ENCODE measurements at regions not wholly inside any gene's neighbourhood (a gene's known extent, or its start where the extent isn't known, plus 50 kb on each side); places are given as distances from the start of the nearest gene placed in this dataset.

DNA sequence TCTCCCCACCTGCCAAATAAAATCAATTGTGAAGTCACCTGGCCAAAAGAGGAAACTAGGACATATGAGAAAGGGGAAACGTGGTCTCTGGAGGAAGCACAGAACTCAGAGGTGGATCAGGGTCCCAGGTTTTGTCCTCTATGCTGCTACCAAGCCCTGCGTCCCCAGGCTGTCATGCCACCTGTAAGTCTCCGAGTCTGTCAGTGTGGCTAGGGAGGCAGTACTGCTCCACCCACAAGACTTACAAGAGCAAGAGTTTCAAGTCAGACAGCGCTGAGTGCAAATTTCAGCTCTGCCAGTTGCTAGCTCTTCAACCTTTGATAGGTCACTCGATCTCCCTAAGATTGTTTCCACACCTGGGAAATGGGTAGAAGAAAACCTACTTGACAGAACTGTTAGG is 98.6 kb downstream of the C1QL2 start:
- Histone ChIP-seq H3K9me3 (peaks cover 0 to 10% (median 2%) of the 10 kb centered on the region in 4 donors), H3K4me3 (no peak overlapping the region), H3K27me3 (peaks cover 0 to 8% (median 0%) of the 10 kb centered on the region in 4 donors), H3K27ac (replicated peaks in 1 of 4) (no peak overlapping the region), H3K36me3 (no peaks in the 10 kb centered on the region), H3K4me1 (no peaks in the 10 kb centered on the region)
- intact Hi-C loops (cut with DNase I) = no loop called here
- 89% methylated on average over 5 of the region's 5 CpGs for WGBS
- TF ChIP-seq, protein P1, sequence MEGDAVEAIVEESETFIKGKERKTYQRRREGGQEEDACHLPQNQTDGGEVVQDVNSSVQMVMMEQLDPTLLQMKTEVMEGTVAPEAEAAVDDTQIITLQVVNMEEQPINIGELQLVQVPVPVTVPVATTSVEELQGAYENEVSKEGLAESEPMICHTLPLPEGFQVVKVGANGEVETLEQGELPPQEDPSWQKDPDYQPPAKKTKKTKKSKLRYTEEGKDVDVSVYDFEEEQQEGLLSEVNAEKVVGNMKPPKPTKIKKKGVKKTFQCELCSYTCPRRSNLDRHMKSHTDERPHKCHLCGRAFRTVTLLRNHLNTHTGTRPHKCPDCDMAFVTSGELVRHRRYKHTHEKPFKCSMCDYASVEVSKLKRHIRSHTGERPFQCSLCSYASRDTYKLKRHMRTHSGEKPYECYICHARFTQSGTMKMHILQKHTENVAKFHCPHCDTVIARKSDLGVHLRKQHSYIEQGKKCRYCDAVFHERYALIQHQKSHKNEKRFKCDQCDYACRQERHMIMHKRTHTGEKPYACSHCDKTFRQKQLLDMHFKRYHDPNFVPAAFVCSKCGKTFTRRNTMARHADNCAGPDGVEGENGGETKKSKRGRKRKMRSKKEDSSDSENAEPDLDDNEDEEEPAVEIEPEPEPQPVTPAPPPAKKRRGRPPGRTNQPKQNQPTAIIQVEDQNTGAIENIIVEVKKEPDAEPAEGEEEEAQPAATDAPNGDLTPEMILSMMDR (IDR thresholded peaks at IDR 0.05) = no peak
- TF ChIP-seq POLR2AphosphoS5 (IDR thresholded peaks at IDR 0.05) (no peak), EP300 (IDR thresholded peaks at IDR 0.05) (no peak), POLR2A (IDR thresholded peaks at IDR 0.05; ENCODE audit: low read depth) (no peak)
- no peak for DNase-seq (ENCODE audit: extremely low spot score)

DNA sequence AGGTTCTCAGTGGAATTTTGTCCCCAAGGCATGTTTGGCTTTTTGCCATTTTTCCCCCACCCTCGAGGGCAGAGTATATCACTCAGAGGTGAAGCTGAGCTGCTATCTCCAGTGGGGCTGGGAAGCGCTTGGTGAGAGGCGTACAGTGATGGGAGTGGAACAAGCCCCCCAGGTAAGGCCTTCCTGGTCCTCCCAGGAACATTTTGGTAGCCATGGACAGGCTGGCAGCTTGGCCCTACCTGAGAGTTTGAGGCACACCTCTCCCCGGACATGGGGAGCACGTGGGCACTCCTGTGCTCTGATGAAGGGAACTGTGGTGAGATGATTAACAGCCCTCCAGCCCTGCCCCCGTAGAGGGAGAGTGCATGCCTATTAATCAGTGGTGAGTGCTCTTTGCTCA is 99.3 kb downstream of the C1QL2 start:
- TF ChIP-seq EP300 (IDR thresholded peaks at IDR 0.05) (no peak), POLR2A (IDR thresholded peaks at IDR 0.05; ENCODE audit: low read depth) (no peak), POLR2AphosphoS5 (IDR thresholded peaks at IDR 0.05) (no peak)
- TF ChIP-seq, protein P1 (IDR thresholded peaks at IDR 0.05) = no peak
- peaks cover 0 to 8% (median 0%) of the 10 kb centered on the region in 4 donors for H3K27me3 ChIP-seq
- no peak for DNase-seq (ENCODE audit: extremely low spot score)
- WGBS = 58% methylated on average over 6 of the region's 6 CpGs
- H3K4me3 ChIP-seq = no peak overlapping the region
- peaks cover 0 to 12% (median 2%) of the 10 kb centered on the region in 4 donors for H3K9me3 ChIP-seq
- no peak overlapping the region for H3K27ac ChIP-seq (replicated peaks in 1 of 4)
- H3K4me1 ChIP-seq = no peaks in the 10 kb centered on the region
- no peaks in the 10 kb centered on the region for H3K36me3 ChIP-seq
- intact Hi-C loops (cut with DNase I) = no loop called here

DNA sequence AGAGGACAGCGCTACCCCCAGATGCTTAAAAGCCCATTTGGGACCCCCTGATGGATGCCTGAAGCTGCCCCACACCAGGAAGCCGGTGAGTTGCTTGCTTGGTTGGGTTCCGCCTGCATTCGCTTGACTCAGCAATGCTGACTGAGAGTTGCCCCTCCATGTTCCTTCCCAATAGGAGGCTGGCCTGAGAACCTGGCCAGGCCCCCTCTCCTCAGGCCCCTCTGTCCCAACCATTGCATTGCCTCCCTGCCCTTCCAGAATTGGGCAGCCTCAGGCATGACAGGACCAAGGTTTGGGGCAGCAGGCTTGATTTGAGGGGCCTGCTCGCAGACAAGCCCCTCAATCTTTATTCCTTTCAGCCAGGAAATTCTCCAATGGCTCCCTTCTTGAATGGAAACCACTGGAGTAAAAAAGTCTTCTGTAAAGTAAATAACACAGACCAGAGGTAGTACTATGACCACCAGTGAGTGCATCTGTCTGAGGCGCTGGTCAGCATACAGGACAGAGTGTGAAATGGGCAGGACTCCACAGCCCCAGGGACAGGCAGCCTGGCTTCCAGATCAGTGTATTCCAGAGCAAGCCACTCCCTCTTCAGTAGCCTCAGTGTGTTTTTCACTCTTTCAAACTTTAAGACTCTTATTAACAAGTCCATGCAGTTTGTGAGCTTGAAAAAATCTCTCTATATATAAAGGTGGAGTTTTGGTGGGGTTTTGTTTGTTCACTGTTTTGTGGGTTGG is 104.7 kb downstream of the C1QL2 start:
- WGBS = 83% methylated on average over 6 of the region's 6 CpGs
- H3K27ac ChIP-seq (replicated peaks in 1 of 4) = no peak overlapping the region

DNA sequence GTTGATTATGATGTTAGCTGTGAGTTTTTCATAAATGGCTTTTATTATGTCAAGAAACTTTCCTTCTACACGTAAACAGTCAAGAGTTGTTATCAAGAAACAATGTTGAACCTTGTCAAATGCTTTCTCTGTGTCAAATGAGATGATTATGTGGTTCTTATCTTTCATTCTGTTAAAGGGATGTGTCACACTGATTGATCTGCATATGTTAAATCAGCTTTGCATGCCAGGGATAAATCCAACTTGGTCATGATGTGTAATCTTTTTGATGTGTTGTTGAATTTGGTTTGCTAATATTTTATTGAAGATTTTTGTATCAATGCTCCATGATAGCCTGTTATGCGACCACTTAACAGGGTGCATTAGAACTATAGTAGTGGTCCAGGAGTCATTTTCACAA is 107.3 kb downstream of the C1QL2 start:
- DNase-seq (ENCODE audit: extremely low spot score) = no peak
- no peak overlapping the region for H3K27ac ChIP-seq (replicated peaks in 1 of 4)
- H3K9me3 ChIP-seq = peaks cover 0 to 10% (median 0%) of the 10 kb centered on the region in 4 donors
- H3K27me3 ChIP-seq = peaks cover 0 to 12% (median 0%) of the 10 kb centered on the region in 4 donors
- H3K4me1 ChIP-seq = no peaks in the 10 kb centered on the region
- 72% methylated on average over 2 of the region's 2 CpGs for WGBS
- intact Hi-C loops (cut with DNase I) = no loop called here
- no peaks in the 10 kb centered on the region for H3K36me3 ChIP-seq
- TF ChIP-seq, protein P1 (IDR thresholded peaks at IDR 0.05) = no peak
- no peak for TF ChIP-seq POLR2AphosphoS5 (IDR thresholded peaks at IDR 0.05)
- no peak for TF ChIP-seq POLR2A (IDR thresholded peaks at IDR 0.05; ENCODE audit: low read depth)
- no peak for TF ChIP-seq EP300 (IDR thresholded peaks at IDR 0.05)
- no peak overlapping the region for H3K4me3 ChIP-seq

More for the DNA sequence above, 104.7 kb downstream of the C1QL2 start:
- TF ChIP-seq EP300 (IDR thresholded peaks at IDR 0.05) = no peak
- no peak for TF ChIP-seq POLR2A (IDR thresholded peaks at IDR 0.05; ENCODE audit: low read depth)
- no peak for TF ChIP-seq POLR2AphosphoS5 (IDR thresholded peaks at IDR 0.05)
- TF ChIP-seq, protein P1 (IDR thresholded peaks at IDR 0.05) = no peak
- no peak for DNase-seq (ENCODE audit: extremely low spot score)
- peaks cover 0 to 10% (median 0%) of the 10 kb centered on the region in 4 donors for H3K9me3 ChIP-seq
- no peak overlapping the region for H3K4me3 ChIP-seq
- no peaks in the 10 kb centered on the region for H3K36me3 ChIP-seq
- H3K4me1 ChIP-seq = no peaks in the 10 kb centered on the region
- intact Hi-C loops (cut with DNase I) = no loop called here
- peaks cover 0 to 12% (median 0%) of the 10 kb centered on the region in 4 donors for H3K27me3 ChIP-seq

Data from esophagus muscularis mucosa (tissue), 4 donors.